ENCODE measurements at regions not wholly inside any gene's neighbourhood (a gene's known extent, or its start where the extent isn't known, plus 50 kb on each side); places are given as distances from the start of the nearest gene placed in this dataset.

DNA sequence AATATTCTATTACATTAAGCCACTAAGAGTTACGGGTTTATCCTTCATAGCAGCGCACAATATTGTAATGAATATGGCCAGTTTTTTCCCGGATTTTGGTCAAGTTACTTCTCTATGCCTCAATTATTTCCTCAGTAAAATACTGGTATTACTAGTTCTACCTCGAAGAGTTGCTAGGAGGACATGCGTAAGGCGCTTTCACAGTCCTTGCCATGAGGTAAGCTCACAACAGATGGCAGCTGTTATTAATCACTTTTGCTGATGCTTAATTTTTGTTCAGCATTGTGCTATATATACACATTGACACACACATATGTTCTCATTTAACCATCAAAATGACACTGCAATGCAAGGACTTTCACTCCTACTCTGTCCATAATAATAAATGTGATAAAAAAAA, 101.5 kb downstream of the SCG2 start:
- Histone ChIP-seq H3K4me3 (ENCODE audit: low read depth, low read length) (no peak overlapping the region), H3K27ac (ENCODE audit: low read depth, low read length) (no peak overlapping the region), H3K9me3 (ENCODE audit: control insufficient read depth, insufficient read depth, low read length) (no peaks in the 10 kb centered on the region), H3K27me3 (ENCODE audit: control insufficient read depth, insufficient read depth, low read length) (no peaks in the 10 kb centered on the region)
- TF ChIP-seq, protein P1, sequence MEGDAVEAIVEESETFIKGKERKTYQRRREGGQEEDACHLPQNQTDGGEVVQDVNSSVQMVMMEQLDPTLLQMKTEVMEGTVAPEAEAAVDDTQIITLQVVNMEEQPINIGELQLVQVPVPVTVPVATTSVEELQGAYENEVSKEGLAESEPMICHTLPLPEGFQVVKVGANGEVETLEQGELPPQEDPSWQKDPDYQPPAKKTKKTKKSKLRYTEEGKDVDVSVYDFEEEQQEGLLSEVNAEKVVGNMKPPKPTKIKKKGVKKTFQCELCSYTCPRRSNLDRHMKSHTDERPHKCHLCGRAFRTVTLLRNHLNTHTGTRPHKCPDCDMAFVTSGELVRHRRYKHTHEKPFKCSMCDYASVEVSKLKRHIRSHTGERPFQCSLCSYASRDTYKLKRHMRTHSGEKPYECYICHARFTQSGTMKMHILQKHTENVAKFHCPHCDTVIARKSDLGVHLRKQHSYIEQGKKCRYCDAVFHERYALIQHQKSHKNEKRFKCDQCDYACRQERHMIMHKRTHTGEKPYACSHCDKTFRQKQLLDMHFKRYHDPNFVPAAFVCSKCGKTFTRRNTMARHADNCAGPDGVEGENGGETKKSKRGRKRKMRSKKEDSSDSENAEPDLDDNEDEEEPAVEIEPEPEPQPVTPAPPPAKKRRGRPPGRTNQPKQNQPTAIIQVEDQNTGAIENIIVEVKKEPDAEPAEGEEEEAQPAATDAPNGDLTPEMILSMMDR (IDR thresholded peaks at IDR 0.05; ENCODE audit: low read depth, low read length), result no peak
- ChIA-PET POLR2A (no interaction called here), CTCF (no interaction called here)
- no peak for DNase-seq (ENCODE audit: low read depth, low spot score)

DNA sequence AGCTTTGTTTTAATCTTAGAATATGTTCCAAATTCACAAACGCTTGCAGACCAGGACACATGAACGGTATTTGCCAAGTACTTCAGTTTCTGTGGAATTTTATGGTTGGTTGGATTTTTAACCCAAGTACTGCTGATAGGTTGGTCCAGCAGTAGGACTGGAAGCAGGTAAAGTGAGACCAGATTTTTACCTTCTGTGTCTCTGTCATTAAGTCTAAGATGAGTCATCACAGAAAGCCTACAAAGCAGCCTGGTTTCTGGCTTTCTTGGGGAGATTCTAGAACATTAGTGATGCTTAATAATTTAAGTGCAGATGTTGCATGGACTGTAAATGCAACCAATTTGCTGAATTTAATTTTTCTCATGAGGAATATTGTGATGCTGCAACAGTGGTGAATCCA, 100.5 kb downstream of the SCG2 start:
- DNase-seq (ENCODE audit: low read depth, low spot score), result no peak
- POLR2A ChIA-PET, result no interaction called here
- H3K27me3 ChIP-seq (ENCODE audit: control insufficient read depth, insufficient read depth, low read length), result no peaks in the 10 kb centered on the region

DNA sequence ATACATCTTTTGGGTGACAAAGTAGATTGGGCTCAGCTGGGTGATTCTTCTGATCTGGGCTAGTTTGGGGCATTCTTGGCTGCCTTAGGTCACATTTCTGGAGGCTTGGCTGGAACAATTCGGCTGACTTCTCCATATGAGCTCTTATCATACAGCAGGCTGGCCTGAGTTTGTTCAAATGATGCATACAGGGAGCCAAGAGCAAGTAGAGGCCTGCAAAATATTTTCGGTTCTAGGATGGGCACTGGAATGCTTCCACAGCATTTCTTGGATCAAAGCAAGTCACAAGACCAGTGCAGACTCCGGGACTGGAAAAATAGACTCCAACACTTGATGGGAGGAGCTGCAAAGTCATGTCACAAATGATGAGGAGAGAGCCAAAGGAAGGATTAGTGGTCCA, 98.4 kb downstream of the SCG2 start:
- Histone ChIP-seq H3K9me3 (ENCODE audit: control insufficient read depth, insufficient read depth, low read length) (no peaks in the 10 kb centered on the region), H3K4me3 (ENCODE audit: low read depth, low read length) (no peak overlapping the region), H3K27me3 (ENCODE audit: control insufficient read depth, insufficient read depth, low read length) (no peaks in the 10 kb centered on the region), H3K27ac (ENCODE audit: low read depth, low read length) (no peak overlapping the region)
- TF ChIP-seq, protein P1 (IDR thresholded peaks at IDR 0.05; ENCODE audit: low read depth, low read length), result no peak
- no peak for DNase-seq (ENCODE audit: low read depth, low spot score)
- CTCF ChIA-PET, result no interaction called here
- POLR2A ChIA-PET, result no interaction called here

More for the DNA sequence above, 100.5 kb downstream of the SCG2 start:
- Histone ChIP-seq H3K9me3 (ENCODE audit: control insufficient read depth, insufficient read depth, low read length) (no peaks in the 10 kb centered on the region), H3K27ac (ENCODE audit: low read depth, low read length) (no peak overlapping the region), H3K4me3 (ENCODE audit: low read depth, low read length) (no peak overlapping the region)
- CTCF ChIA-PET, result no interaction called here
- TF ChIP-seq, protein P1 (IDR thresholded peaks at IDR 0.05; ENCODE audit: low read depth, low read length), result no peak

DNA sequence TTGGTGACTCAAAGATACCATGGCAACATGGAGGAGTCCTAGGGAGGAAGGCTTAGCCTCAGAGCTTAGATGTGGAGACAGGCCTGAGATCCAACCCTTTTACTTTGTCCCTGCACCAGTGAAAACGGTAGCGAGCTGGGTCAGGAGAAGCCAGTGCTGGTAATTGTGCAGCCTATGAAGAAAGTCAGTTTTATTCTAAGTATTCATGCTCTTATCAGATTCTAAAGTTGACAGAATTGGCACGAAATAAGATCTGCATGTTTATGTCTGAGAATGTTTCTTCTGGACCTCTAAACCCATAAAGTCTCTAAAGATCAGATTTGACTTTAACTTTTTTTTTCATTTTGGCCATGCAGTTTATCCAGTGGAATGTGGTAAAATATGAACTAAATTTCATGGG, 93.8 kb downstream of the SCG2 start:
- no peak for DNase-seq (ENCODE audit: low read depth, low spot score)
- TF ChIP-seq, protein P1 (IDR thresholded peaks at IDR 0.05; ENCODE audit: low read depth, low read length), result no peak
- POLR2A ChIA-PET, result no interaction called here
- H3K4me3 ChIP-seq (ENCODE audit: low read depth, low read length), result no peak overlapping the region
- peaks cover 5% of the 10 kb centered on the region for H3K27me3 ChIP-seq (ENCODE audit: control insufficient read depth, insufficient read depth, low read length)
- H3K27ac ChIP-seq (ENCODE audit: low read depth, low read length), result no peak overlapping the region
- H3K9me3 ChIP-seq (ENCODE audit: control insufficient read depth, insufficient read depth, low read length), result no peaks in the 10 kb centered on the region
- CTCF ChIA-PET, result no interaction called here

DNA sequence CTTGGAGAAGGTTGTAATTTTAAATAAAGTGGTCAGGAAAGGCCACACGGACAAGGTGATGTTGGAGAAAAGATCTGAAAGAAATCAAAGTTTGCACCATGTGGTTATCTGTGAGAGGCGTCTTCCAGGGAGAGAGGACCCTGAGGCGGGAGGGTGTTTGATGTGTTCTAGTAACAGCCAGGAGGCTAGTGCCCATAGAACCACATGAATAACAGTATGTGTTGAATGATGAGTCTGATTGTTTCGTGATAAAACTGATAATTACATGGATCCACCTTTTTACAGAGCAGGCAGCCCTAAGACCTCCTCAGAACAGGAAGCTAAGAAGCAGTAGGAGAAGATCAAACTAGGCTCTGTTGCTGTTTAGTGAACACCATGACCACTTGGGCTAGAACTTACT, 91.4 kb downstream of the SCG2 start:
- Histone ChIP-seq H3K27ac (ENCODE audit: low read depth, low read length) (no peak overlapping the region), H3K27me3 (ENCODE audit: control insufficient read depth, insufficient read depth, low read length) (peaks cover 5% of the 10 kb centered on the region), H3K4me3 (ENCODE audit: low read depth, low read length) (no peak overlapping the region), H3K9me3 (ENCODE audit: control insufficient read depth, insufficient read depth, low read length) (no peaks in the 10 kb centered on the region)
- TF ChIP-seq, protein P1 (IDR thresholded peaks at IDR 0.05; ENCODE audit: low read depth, low read length), result no peak
- ChIA-PET POLR2A (no interaction called here), CTCF (no interaction called here)
- DNase-seq (ENCODE audit: low read depth, low spot score), result no peak

All from AG04450 (cell line).